ENCODE measurements at regions not wholly inside any gene's neighbourhood (a gene's known extent, or its start where the extent isn't known, plus 50 kb on each side); places are given as distances from the start of the nearest gene placed in this dataset.

DNA sequence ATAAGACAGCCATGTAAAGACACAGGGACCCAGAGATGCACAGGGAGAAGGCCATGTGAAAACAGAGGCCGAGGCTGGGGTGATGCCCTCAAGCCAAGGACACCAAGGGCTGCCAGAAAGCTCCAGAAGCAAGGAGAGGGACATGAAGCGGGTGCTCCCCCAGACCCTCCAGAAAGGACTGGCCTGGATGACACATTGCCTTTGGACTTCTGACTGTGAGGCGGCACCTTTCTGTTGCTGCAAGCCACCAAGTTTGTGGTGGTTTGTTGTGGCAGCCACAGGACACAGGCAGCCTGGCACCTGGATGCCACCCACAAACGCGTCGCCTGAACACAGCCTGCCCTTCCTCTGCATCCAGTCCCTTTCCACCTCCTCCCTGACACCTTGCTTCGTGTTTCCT is 67.1 kb downstream of the RHOB start:
- no peaks in the 10 kb centered on the region for H3K4me1 ChIP-seq (ENCODE audit: low read depth)
- no peak for DNase-seq (ENCODE audit: low read depth in 1 of 2, low spot score in 1 of 2)
- H3K4me3 ChIP-seq, result no peak overlapping the region
- no peaks in the 10 kb centered on the region for H3K36me3 ChIP-seq
- no peaks in the 10 kb centered on the region for H3K9me3 ChIP-seq (ENCODE audit: low read depth)
- no peaks in the 10 kb centered on the region for H3K27me3 ChIP-seq
- TF ChIP-seq, protein P1, sequence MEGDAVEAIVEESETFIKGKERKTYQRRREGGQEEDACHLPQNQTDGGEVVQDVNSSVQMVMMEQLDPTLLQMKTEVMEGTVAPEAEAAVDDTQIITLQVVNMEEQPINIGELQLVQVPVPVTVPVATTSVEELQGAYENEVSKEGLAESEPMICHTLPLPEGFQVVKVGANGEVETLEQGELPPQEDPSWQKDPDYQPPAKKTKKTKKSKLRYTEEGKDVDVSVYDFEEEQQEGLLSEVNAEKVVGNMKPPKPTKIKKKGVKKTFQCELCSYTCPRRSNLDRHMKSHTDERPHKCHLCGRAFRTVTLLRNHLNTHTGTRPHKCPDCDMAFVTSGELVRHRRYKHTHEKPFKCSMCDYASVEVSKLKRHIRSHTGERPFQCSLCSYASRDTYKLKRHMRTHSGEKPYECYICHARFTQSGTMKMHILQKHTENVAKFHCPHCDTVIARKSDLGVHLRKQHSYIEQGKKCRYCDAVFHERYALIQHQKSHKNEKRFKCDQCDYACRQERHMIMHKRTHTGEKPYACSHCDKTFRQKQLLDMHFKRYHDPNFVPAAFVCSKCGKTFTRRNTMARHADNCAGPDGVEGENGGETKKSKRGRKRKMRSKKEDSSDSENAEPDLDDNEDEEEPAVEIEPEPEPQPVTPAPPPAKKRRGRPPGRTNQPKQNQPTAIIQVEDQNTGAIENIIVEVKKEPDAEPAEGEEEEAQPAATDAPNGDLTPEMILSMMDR (IDR thresholded peaks at IDR 0.05; ENCODE audit: low read depth, low read length), result no peak
- H3K27ac ChIP-seq, result no peak overlapping the region

DNA sequence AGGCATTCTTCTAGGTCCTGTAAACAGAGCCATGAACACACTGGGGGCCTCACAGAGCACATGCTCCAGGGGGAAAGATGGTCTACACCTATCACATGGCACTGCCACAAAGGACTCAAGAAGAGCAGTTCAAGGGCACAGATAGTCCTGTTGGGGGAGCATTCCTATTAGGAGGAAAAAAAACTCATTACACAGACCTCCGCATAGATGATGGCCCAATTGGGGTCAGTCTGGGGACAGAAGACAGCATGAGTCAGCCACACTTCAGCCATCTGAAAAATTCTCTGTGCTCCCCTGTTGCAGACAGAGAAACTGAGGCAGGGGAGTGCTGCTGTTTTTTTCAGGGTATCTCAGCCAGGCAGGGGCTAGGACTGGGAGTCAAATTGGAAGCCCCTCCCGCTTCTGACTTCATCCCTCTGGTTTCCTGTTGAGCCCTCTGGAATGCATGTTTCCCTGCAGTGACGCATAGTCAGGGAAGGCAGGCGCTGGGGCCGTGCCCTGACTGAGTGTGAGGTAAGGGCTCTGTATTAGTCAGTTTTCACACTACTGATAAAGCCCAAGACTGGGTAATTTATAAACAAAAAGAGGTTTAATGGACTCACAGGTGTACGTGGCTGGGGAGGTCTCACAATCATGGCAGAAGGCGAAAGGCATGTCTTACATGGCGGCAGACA is 67.9 kb downstream of the RHOB start:
- peak in 1 of 2 donors; percentile 98 for DNase-seq (ENCODE audit: low read depth in 1 of 2, low spot score in 1 of 2)
- TF ChIP-seq, protein P1 (IDR thresholded peaks at IDR 0.05; ENCODE audit: low read depth, low read length), result no peak
- H3K4me3 ChIP-seq, result no peak overlapping the region
- no peak overlapping the region for H3K27ac ChIP-seq
- H3K4me1 ChIP-seq (ENCODE audit: low read depth), result no peaks in the 10 kb centered on the region
- H3K27me3 ChIP-seq, result no peaks in the 10 kb centered on the region
- H3K36me3 ChIP-seq, result no peaks in the 10 kb centered on the region
- H3K9me3 ChIP-seq (ENCODE audit: low read depth), result no peaks in the 10 kb centered on the region

DNA sequence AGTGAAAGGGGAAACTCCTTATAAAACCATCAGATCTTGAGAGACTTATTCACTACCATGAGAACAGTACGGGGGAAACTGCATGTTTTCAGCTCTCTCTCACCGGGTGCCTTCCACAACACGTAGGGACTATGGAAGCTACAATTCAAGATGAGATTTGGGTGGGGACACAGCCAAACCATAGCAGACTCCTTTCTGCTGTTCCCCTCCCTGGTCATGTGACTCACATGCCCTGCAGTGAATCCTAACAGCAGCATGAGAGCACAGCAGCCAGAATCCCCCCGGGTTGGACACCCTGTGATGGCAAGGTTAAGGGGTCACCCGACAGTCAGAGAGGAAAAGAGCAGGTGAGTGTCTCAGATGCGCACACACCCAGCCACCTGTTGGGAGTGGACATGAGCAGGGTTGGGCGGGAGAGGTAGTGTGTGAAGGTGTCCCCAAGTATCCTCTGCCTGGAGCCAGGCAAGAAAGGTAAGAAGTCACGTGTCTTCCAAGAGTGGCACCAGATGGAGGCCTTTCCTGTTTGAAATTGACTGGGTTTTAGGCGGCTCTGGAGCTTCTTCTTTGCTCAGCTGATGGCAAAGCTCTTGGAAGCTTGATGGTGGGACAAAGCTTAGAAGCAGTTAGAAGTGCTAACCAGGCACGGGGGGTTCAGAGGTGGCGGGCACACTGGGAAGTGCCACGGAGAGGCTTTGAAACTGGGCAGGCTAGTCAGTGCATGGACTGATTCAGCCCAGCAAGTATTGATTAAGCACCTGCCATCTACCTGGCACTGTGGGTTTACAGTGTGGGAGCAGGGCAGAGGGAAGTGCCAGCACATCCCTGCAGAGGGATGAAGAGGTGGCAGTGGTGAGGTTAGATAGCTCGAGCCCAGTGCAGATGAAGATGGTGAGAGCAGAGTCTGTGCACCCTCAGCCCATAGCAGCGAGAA is 68.7 kb downstream of the RHOB start:
- Histone ChIP-seq H3K27me3 (no peaks in the 10 kb centered on the region), H3K4me1 (ENCODE audit: low read depth) (no peaks in the 10 kb centered on the region), H3K27ac (no peak overlapping the region), H3K4me3 (no peak overlapping the region), H3K36me3 (no peaks in the 10 kb centered on the region), H3K9me3 (ENCODE audit: low read depth) (no peaks in the 10 kb centered on the region)
- no peak for DNase-seq (ENCODE audit: low read depth in 1 of 2, low spot score in 1 of 2)
- TF ChIP-seq, protein P1 (IDR thresholded peaks at IDR 0.05; ENCODE audit: low read depth, low read length), result no peak

DNA sequence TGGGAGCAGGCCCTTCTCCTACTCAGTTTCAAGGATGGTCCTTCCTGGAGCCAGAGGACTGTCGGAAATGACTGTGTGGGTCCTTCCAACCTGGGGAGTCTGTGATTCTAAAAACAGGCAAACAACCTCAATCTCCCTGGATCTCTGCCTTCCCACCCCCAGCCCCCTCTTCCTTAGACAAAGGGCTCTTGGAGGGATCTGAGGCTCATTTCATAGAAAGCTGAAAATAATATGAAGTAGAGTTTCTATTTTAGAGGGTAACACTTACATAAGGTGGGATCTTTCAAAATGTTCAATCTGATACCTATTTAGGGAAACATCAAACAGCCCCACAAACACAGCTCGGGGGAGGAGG is 69.4 kb downstream of the RHOB start:
- Histone ChIP-seq H3K9me3 (ENCODE audit: low read depth) (no peaks in the 10 kb centered on the region), H3K27ac (no peak overlapping the region), H3K27me3 (no peaks in the 10 kb centered on the region), H3K4me3 (no peak overlapping the region), H3K36me3 (no peaks in the 10 kb centered on the region), H3K4me1 (ENCODE audit: low read depth) (no peaks in the 10 kb centered on the region)
- DNase-seq (ENCODE audit: low read depth in 1 of 2, low spot score in 1 of 2), result no peak
- TF ChIP-seq, protein P1 (IDR thresholded peaks at IDR 0.05; ENCODE audit: low read depth, low read length), result no peak

DNA sequence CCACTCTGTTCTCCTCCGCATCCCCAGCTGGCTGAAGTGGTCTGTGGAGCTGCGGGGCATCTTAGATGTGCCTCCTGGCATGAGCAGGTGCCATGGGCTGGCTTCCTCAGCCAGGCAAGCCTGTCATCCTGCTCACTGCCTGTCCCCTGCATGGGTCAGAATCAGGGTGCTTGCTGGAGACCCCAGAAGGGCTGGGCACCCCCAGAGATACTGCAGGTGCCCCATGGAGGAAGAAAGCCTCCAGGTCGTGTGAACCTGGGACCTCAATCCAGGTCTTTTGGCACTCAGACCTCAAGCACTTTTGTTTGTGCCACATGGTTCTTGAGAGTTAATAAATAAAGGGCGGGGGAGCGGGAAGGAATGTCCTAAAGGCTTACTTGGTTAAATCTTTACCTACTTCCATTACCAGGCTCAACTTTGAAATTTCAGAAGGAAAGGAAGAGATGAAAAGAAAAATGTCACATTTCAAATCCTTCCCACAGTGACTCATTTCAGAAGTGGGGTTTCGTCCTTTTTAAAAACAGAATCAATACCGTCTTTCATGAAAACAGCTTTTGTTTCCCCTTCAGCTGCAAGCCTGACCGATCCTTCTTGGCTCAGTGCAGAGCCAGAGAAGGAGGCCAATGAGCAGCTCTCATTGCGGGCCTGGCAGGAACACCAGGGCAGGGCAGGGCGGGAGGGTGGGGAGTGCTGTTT is 69.9 kb downstream of the RHOB start:
- no peaks in the 10 kb centered on the region for H3K36me3 ChIP-seq
- H3K27ac ChIP-seq, result no peak overlapping the region
- no peak overlapping the region for H3K4me3 ChIP-seq
- H3K27me3 ChIP-seq, result no peaks in the 10 kb centered on the region
- TF ChIP-seq, protein P1 (IDR thresholded peaks at IDR 0.05; ENCODE audit: low read depth, low read length), result no peak
- H3K4me1 ChIP-seq (ENCODE audit: low read depth), result no peaks in the 10 kb centered on the region
- no peaks in the 10 kb centered on the region for H3K9me3 ChIP-seq (ENCODE audit: low read depth)
- DNase-seq (ENCODE audit: low read depth in 1 of 2, low spot score in 1 of 2), result peak in 1 of 2 donors; percentile 39
